Liver (tissue), 8 donors: ENCODE measurements at regions not wholly inside any gene's neighbourhood (a gene's known extent, or its start where the extent isn't known, plus 50 kb on each side); places are given as distances from the start of the nearest gene placed in this dataset.

ENCODE experiments used
- DNase-seq: peaks from one replicate; pipeline ENCODE4 v3.0.0-alpha.2; 2017; ENCODE audit warnings: low spot score
- H3K27ac ChIP-seq, 2 donors: one replicate each; pipeline ENCODE4 v1.7.0; 2013; ENCODE audit warnings: inconsistent platforms in 2 of 2, low read length in 2 of 2, control low read depth in 1 of 2, low read depth in 1 of 2, mild to moderate bottlenecking in 1 of 2
- H3K27me3 ChIP-seq, 4 donors: one replicate each; pipeline versions ENCODE4 v1.6.1 to v1.7.0; 2013; ENCODE audit warnings: low read length in 3 of 4, inconsistent platforms in 1 of 4, mild to moderate bottlenecking in 1 of 4, moderate library complexity in 1 of 4; ENCODE audit not compliant: control insufficient read depth in 4 of 4, insufficient read depth in 4 of 4
- H3K36me3 ChIP-seq, 4 donors: one replicate each; pipeline versions ENCODE4 v1.6.1 to v1.7.0; 2013; ENCODE audit warnings: low read length in 3 of 4, mild to moderate bottlenecking in 3 of 4, low read depth in 1 of 4, moderate library complexity in 1 of 4; ENCODE audit not compliant: control insufficient read depth in 4 of 4, insufficient read depth in 3 of 4
- H3K4me1 ChIP-seq, 4 donors: one replicate each; pipeline versions ENCODE4 v1.6.1 to v1.7.0; 2013; ENCODE audit warnings: low read length in 3 of 4, mild to moderate bottlenecking in 3 of 4, moderate library complexity in 1 of 4; ENCODE audit not compliant: control insufficient read depth in 4 of 4, insufficient read depth in 4 of 4
- H3K4me3 ChIP-seq, 3 donors: one replicate each; pipeline versions ENCODE4 v1.6.1 to v1.7.0; 2013; ENCODE audit warnings: low read length in 3 of 3, control low read depth in 1 of 3, low read depth in 1 of 3, mild to moderate bottlenecking in 1 of 3
- H3K9ac ChIP-seq, 2 donors: one replicate each; pipeline ENCODE4 v1.7.0; 2013; ENCODE audit warnings: low read length in 2 of 2, mild to moderate bottlenecking in 2 of 2, moderate library complexity in 2 of 2, control low read depth in 1 of 2, low read depth in 1 of 2
- H3K9me3 ChIP-seq, 4 donors: one replicate each; pipeline versions ENCODE4 v1.6.1 to v1.7.0; 2013; ENCODE audit warnings: low read length in 3 of 4; ENCODE audit not compliant: control insufficient read depth in 4 of 4
- EGR1 ChIP-seq, 2 donors: IDR thresholded peaks; 2 replicates each; pipeline ENCODE4 v1.6.1; 2016 to 2018; ENCODE audit warnings: antibody characterized with exemption in 2 of 2, low read depth in 2 of 2
- FOXA1 ChIP-seq: IDR thresholded peaks from 2 replicates; pipeline ENCODE4 v1.6.1; 2016; ENCODE audit warnings: antibody characterized with exemption
- FOXA2 ChIP-seq: IDR thresholded peaks from 2 replicates; pipeline ENCODE4 v1.6.1; 2016; ENCODE audit warnings: antibody characterized with exemption
- GABPA ChIP-seq, 2 donors: IDR thresholded peaks in 1 of 2; conservative IDR thresholded peaks in 1 of 2; 2 replicates each; pipeline ENCODE4 v1.6.1; 2016; ENCODE audit warnings: antibody characterized with exemption in 2 of 2, mild to moderate bottlenecking in 1 of 2, moderate library complexity in 1 of 2
- HNF4A ChIP-seq, 2 donors: conservative IDR thresholded peaks; 2 replicates each; pipeline ENCODE4 v1.6.1; 2016; ENCODE audit warnings: antibody characterized with exemption in 2 of 2, mild to moderate bottlenecking in 2 of 2
- HNF4G ChIP-seq: IDR thresholded peaks from 2 replicates; pipeline ENCODE4 v1.6.1; 2016; ENCODE audit warnings: antibody characterized with exemption
- JUND ChIP-seq, 2 donors: IDR thresholded peaks; 2 replicates each; pipeline ENCODE4 v1.6.1; 2016; ENCODE audit warnings: antibody characterized with exemption in 2 of 2
- NR2F2 ChIP-seq: IDR thresholded peaks from 2 replicates; pipeline ENCODE4 v1.6.1; 2016; ENCODE audit warnings: antibody characterized with exemption
- RAD21 ChIP-seq, 2 donors: IDR thresholded peaks; 2 replicates each; pipeline ENCODE4 v1.6.1; 2016; ENCODE audit warnings: antibody characterized with exemption in 2 of 2, mild to moderate bottlenecking in 2 of 2
- RXRA ChIP-seq, 2 donors: IDR thresholded peaks; 2 replicates each; pipeline ENCODE4 v1.6.1; 2017 to 2018; ENCODE audit warnings: antibody characterized with exemption in 2 of 2, mild to moderate bottlenecking in 1 of 2
- SP1 ChIP-seq: IDR thresholded peaks from 2 replicates; pipeline ENCODE4 v1.6.1; 2018; ENCODE audit warnings: antibody characterized with exemption, mild to moderate bottlenecking
- TAF1 ChIP-seq: conservative IDR thresholded peaks from 2 replicates; pipeline ENCODE4 v1.6.1; 2016; ENCODE audit warnings: antibody characterized with exemption, mild to moderate bottlenecking
- YY1 ChIP-seq: IDR thresholded peaks from 2 replicates; pipeline ENCODE4 v1.6.1; 2016; ENCODE audit warnings: antibody characterized with exemption, mild to moderate bottlenecking
- WGBS: extraction: QIAGEN DNeasy Blood & Tissue Kit; methylation state at CpG from one replicate; pipeline ENCODE4 v1.1.7; 2013; 5-methylcytosine and 5-hydroxymethylcytosine counted together
- TF ChIP-seq, protein P1 (sequence below): IDR thresholded peaks from 2 replicates; pipeline ENCODE4 v1.6.1; 2016; ENCODE audit warnings: antibody characterized with exemption
- TF ChIP-seq, protein P2 (sequence below): fragments of 150-350 bp; IDR thresholded peaks from 2 replicates; pipeline ENCODE4 v1.5.1; 2017; ENCODE audit warnings: improper control_type of control experiment, low read depth, low read length; ENCODE audit not compliant: missing input control
- TF ChIP-seq, protein P3 (sequence below): IDR thresholded peaks from 2 replicates; pipeline ENCODE4 v1.6.1; 2016; ENCODE audit warnings: antibody characterized with exemption
- TF ChIP-seq, protein P4 (sequence below): IDR thresholded peaks from 2 replicates; pipeline ENCODE4 v1.6.1; 2016; ENCODE audit warnings: antibody characterized with exemption, mild to moderate bottlenecking
- TF ChIP-seq, protein P5 (sequence below): IDR thresholded peaks from 2 replicates; pipeline ENCODE4 v1.6.1; 2016; ENCODE audit warnings: antibody characterized with exemption
- donor health status: healthy.
- donor health status: healthy.
- donor health status: healthy.
- donor health status: healthy.
- donor health status: healthy.

DNA sequence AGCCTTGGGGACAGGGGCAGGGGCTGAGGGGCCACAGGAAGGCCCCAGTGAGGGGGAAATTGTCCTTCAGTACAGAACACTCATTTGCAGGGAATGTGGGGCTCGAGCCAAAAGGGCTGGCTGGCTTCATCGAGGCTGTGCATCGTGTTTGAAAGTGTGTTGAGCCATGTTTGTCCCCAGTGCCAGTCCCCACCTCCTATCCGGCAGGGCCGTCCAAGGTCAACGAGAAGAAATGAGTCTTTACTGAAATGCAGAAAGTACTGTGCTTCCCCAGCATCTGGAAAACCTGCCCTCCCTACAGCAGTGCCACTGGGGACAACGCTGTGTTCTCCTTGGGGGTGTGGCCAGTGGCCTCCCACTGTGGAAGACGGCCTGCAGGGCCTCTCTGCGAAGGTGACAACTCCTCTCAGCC lies 214.1 kb downstream of the KLF6 start:
- WGBS, result 78% methylated on average over 9 of the region's 9 CpGs
- H3K9ac ChIP-seq, result no peak overlapping the region
- no peaks in the 10 kb centered on the region for H3K9me3 ChIP-seq
- no peaks in the 10 kb centered on the region for H3K27me3 ChIP-seq
- DNase-seq, result no peak
- no peaks in the 10 kb centered on the region for H3K36me3 ChIP-seq
- H3K4me3 ChIP-seq, result no peak overlapping the region
- TF ChIP-seq YY1, result no peak
- TF ChIP-seq EGR1 (IDR thresholded peaks at IDR 0.05; ENCODE audit: low read depth in 2 of 2), result no peak
- TF ChIP-seq JUND (IDR thresholded peaks at IDR 0.05), result no peak
- no peak for TF ChIP-seq HNF4G
- no peak for TF ChIP-seq SP1
- TF ChIP-seq, protein P1, sequence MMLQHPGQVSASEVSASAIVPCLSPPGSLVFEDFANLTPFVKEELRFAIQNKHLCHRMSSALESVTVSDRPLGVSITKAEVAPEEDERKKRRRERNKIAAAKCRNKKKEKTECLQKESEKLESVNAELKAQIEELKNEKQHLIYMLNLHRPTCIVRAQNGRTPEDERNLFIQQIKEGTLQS, result no peak
- no peak for TF ChIP-seq HNF4A (conservative IDR thresholded peaks at IDR 0.05)
- no peak for TF ChIP-seq TAF1
- TF ChIP-seq, protein P2, sequence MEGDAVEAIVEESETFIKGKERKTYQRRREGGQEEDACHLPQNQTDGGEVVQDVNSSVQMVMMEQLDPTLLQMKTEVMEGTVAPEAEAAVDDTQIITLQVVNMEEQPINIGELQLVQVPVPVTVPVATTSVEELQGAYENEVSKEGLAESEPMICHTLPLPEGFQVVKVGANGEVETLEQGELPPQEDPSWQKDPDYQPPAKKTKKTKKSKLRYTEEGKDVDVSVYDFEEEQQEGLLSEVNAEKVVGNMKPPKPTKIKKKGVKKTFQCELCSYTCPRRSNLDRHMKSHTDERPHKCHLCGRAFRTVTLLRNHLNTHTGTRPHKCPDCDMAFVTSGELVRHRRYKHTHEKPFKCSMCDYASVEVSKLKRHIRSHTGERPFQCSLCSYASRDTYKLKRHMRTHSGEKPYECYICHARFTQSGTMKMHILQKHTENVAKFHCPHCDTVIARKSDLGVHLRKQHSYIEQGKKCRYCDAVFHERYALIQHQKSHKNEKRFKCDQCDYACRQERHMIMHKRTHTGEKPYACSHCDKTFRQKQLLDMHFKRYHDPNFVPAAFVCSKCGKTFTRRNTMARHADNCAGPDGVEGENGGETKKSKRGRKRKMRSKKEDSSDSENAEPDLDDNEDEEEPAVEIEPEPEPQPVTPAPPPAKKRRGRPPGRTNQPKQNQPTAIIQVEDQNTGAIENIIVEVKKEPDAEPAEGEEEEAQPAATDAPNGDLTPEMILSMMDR, result no peak
- TF ChIP-seq, protein P3, sequence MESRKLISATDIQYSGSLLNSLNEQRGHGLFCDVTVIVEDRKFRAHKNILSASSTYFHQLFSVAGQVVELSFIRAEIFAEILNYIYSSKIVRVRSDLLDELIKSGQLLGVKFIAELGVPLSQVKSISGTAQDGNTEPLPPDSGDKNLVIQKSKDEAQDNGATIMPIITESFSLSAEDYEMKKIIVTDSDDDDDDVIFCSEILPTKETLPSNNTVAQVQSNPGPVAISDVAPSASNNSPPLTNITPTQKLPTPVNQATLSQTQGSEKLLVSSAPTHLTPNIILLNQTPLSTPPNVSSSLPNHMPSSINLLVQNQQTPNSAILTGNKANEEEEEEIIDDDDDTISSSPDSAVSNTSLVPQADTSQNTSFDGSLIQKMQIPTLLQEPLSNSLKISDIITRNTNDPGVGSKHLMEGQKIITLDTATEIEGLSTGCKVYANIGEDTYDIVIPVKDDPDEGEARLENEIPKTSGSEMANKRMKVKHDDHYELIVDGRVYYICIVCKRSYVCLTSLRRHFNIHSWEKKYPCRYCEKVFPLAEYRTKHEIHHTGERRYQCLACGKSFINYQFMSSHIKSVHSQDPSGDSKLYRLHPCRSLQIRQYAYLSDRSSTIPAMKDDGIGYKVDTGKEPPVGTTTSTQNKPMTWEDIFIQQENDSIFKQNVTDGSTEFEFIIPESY, result no peak
- TF ChIP-seq FOXA1, result no peak
- no peak for TF ChIP-seq GABPA (IDR thresholded peaks at IDR 0.05 in 1 of 2, conservative IDR thresholded peaks at IDR 0.05 in 1 of 2)
- TF ChIP-seq FOXA2, result no peak
- no peak for TF ChIP-seq NR2F2
- TF ChIP-seq, protein P4, sequence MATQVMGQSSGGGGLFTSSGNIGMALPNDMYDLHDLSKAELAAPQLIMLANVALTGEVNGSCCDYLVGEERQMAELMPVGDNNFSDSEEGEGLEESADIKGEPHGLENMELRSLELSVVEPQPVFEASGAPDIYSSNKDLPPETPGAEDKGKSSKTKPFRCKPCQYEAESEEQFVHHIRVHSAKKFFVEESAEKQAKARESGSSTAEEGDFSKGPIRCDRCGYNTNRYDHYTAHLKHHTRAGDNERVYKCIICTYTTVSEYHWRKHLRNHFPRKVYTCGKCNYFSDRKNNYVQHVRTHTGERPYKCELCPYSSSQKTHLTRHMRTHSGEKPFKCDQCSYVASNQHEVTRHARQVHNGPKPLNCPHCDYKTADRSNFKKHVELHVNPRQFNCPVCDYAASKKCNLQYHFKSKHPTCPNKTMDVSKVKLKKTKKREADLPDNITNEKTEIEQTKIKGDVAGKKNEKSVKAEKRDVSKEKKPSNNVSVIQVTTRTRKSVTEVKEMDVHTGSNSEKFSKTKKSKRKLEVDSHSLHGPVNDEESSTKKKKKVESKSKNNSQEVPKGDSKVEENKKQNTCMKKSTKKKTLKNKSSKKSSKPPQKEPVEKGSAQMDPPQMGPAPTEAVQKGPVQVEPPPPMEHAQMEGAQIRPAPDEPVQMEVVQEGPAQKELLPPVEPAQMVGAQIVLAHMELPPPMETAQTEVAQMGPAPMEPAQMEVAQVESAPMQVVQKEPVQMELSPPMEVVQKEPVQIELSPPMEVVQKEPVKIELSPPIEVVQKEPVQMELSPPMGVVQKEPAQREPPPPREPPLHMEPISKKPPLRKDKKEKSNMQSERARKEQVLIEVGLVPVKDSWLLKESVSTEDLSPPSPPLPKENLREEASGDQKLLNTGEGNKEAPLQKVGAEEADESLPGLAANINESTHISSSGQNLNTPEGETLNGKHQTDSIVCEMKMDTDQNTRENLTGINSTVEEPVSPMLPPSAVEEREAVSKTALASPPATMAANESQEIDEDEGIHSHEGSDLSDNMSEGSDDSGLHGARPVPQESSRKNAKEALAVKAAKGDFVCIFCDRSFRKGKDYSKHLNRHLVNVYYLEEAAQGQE, result no peak
- TF ChIP-seq RAD21 (IDR thresholded peaks at IDR 0.05), result no peak
- TF ChIP-seq RXRA (IDR thresholded peaks at IDR 0.05), result no peak
- H3K4me1 ChIP-seq, result no peaks in the 10 kb centered on the region
- H3K27ac ChIP-seq, result no peak overlapping the region

DNA sequence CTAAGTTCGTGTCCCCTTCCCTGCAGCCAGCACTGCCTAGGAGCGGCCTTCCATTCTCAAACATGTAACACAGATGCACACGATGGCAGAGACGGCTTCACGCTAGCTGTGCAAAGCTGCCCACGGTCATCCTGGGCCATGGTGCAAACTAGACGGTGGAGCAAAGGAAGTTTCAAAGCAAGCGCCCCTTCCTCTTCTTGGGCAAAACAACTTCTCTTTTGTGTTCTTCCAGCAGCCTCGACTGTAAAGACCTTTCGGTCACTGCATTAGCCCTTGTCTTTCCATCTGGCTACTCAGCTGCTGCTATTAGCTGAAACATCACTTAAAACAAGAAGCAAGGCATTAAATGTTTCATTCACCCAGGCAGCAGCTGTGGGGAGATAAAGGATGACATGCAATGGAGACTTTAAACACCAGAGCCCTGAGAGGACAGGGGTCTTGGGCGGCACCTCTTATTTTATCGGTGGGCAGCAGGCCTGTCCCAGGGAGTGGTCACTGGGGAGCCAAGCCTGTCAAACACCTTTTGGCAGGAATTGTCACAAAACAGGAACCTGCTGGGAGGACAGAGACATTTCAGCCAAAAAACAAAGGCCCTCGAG lies 214.8 kb downstream of the KLF6 start:
- no peaks in the 10 kb centered on the region for H3K9me3 ChIP-seq
- H3K9ac ChIP-seq, result no peak overlapping the region
- no peaks in the 10 kb centered on the region for H3K36me3 ChIP-seq
- WGBS, result 80% methylated on average over 13 of the region's 13 CpGs
- H3K4me1 ChIP-seq, result no peaks in the 10 kb centered on the region
- no peak for DNase-seq
- H3K27ac ChIP-seq, result no peak overlapping the region
- no peaks in the 10 kb centered on the region for H3K27me3 ChIP-seq
- H3K4me3 ChIP-seq, result no peak overlapping the region
- TF ChIP-seq SP1 (no peak), RAD21 (IDR thresholded peaks at IDR 0.05) (no peak), FOXA1 (no peak), HNF4G (no peak), HNF4A (conservative IDR thresholded peaks at IDR 0.05) (no peak), JUND (IDR thresholded peaks at IDR 0.05) (no peak), EGR1 (IDR thresholded peaks at IDR 0.05; ENCODE audit: low read depth in 2 of 2) (no peak)
- TF ChIP-seq, protein P2, result no peak
- TF ChIP-seq, protein P3, result no peak
- TF ChIP-seq, protein P5, sequence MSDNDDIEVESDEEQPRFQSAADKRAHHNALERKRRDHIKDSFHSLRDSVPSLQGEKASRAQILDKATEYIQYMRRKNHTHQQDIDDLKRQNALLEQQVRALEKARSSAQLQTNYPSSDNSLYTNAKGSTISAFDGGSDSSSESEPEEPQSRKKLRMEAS, result no peak
